GM12878 (cell line): ENCODE measurements at regions not wholly inside any gene's neighbourhood (a gene's known extent, or its start where the extent isn't known, plus 50 kb on each side); places are given as distances from the start of the nearest gene placed in this dataset.

ENCODE experiments used
- CTCF ChIP-seq, 3 experiments: IDR thresholded peaks in 2 of 3; conservative IDR thresholded peaks in 1 of 3; 2 replicates each; pipeline ENCODE4 v1.5.1; 2011; ENCODE audit warnings: low read depth in 3 of 3, low read length in 3 of 3, mild to moderate bottlenecking in 3 of 3, control low read depth in 2 of 3, moderate library complexity in 2 of 3, inconsistent platforms in 1 of 3, mixed read lengths in 1 of 3; ENCODE audit not compliant: control insufficient read depth in 2 of 3, insufficient read depth in 1 of 3; ENCODE audit errors: extremely low read depth in 1 of 3
- EP300 ChIP-seq, 2 experiments: fragments of 150-350 bp in 1 of 2; IDR thresholded peaks; 2 replicates each; pipeline ENCODE4 v1.6.1; 2011 to 2012; ENCODE audit warnings: low read depth in 2 of 2, low read length in 2 of 2, borderline replicate concordance in 1 of 2, improper control_type of control experiment in 1 of 2, inconsistent platforms in 1 of 2; ENCODE audit not compliant: control insufficient read depth in 1 of 2
- NR2F1 ChIP-seq: fragments of 450-650 bp; conservative IDR thresholded peaks from 2 replicates; pipeline ENCODE4 v1.6.1; 2017; ENCODE audit warnings: mild to moderate bottlenecking
- POLR2A ChIP-seq: IDR thresholded peaks from 2 replicates; pipeline ENCODE4 v1.6.1; 2011; ENCODE audit warnings: low read depth, mild to moderate bottlenecking, low read length

DNA sequence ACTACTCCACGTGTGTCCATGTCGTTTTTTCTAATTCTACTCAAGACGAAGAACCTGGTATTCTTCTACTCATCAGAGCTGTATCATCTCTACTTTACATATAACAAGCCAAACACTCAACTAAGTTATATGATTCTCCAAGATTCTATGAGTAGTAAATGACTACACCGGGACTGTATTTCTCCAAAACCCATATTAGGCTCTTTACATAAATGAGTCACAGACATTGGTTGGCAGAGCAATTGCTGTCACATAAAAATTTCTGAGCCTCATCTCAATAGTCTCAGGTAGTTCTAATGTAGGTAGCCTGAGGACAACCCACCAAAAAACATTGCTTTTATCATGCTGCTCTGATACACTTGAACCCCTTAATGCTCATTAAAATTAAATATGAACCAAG, 1092.3 kb upstream of the NXPH2 start:
- no peak for TF ChIP-seq POLR2A
- TF ChIP-seq CTCF (IDR thresholded peaks at IDR 0.05 in 2 of 3, conservative IDR thresholded peaks at IDR 0.05 in 1 of 3; ENCODE audit: control insufficient read depth in 2 of 3, extremely low read depth in 1 of 3, insufficient read depth in 1 of 3, low read depth in 3 of 3, low read length in 3 of 3) = no peak
- no peak for TF ChIP-seq EP300 (IDR thresholded peaks at IDR 0.05; ENCODE audit: borderline replicate concordance in 1 of 2, control insufficient read depth in 1 of 2, low read depth in 2 of 2, low read length in 2 of 2)
- TF ChIP-seq NR2F1 = no peak
